NOMO-1 treated with dmso at 0.1 percent for 144 hours (cell line): ENCODE measurements at regions not wholly inside any gene's neighbourhood (a gene's known extent, or its start where the extent isn't known, plus 50 kb on each side); places are given as distances from the start of the nearest gene placed in this dataset.
"Not testable (repeated sequence)": the region's sequence is repeated elsewhere in the genome, so short reads cannot be mapped to it uniquely, and the experiment has no call there.

Experiments
- DNase-seq: peaks from one replicate; lab custom pipeline; 2025; ENCODE audit not compliant: unreplicated experiment; lab: John Stamatoyannopoulos, UW

DNA sequence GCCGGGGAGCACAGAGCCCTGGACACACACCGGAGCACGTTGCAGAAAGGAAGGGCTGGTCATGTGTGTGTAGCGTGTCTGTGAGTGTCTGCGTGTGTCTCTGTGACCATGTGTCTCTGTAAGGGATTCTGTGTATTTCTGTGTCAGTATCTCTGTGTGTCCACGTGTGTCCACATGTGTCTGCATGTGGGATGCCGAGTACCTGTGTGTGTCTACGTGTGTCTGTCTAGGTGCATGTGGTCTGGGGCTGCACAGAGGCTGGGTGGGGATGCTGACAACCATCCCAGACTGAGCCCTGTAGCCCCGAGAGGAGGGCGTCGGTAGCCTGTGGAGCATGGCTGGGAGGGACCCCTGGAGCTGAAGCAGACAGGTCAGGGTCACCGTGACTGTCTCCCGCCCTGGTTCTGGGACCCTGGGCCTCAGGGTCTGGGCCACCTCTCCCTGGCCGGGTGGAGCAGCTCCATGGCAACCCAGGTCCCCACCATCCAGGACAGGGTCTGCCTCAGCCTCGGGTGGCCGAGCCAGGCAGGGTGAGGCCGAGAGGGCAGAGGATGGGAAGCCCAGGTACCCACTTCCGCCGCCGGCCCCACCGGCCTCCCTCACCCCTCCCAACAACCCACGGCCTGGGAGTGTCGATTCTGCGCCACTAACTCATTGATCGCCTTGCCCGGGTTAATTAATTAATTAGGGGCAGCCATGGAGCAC, 122.7 kb downstream of the FAM53A start:
- DNase-seq: no peak

DNA sequence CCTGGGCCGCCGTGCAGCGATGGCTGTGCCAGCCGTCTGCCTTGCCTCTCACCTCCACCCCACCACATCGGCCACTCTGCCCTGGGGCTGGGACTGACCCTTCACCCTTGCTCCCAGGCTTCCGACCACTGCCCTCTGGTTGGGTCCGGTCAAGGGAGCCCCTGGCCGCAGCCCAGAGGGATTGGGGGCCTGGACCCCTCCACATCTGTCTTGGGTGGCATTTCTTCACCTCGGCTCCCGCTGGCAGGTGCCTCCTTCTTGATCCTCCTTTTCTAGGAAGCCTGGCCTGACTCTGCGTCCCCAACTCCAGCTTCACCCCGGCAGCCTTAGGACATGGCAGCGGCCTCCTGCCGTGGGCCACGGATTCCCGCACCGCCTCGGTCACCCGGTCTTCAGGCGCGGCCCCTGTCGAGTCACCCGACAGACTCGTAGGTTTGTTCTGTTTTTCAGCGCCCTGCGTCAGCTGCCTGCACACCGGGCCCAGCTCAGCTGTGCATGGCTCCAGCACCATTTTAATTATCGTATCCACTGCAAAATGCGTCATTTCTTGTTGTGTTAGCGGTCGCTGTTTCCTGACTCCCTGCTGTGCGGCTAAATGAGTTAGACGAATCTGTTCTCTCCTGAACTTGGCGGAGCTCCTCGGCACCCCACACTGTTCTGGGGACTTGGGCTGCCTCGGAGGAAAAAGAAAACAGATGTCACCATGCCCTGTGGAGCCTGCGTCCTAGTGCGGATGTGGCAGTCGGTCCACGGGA, 124.0 kb downstream of the FAM53A start:
- DNase-seq: no peak

DNA sequence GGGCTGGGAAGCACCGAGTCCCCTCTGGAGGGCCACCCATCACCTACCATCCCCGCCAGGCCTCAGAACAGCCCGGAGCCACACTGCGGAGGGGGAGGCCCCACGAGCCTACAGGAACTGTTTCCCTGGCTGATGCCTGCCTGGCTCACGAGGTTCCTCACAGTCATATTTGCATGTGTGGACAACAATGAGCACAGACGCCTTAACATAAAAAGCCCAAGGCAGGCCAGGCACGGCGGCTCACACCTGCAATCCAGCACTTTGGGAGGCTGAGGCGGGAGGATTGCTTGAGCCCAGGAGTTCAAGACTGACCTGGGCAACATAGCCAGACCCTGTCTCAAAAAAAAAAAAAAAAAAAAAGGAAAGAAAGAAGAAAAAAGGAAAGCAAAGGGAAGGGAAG, 125.9 kb downstream of the FAM53A start:
- DNase-seq: no peak

DNA sequence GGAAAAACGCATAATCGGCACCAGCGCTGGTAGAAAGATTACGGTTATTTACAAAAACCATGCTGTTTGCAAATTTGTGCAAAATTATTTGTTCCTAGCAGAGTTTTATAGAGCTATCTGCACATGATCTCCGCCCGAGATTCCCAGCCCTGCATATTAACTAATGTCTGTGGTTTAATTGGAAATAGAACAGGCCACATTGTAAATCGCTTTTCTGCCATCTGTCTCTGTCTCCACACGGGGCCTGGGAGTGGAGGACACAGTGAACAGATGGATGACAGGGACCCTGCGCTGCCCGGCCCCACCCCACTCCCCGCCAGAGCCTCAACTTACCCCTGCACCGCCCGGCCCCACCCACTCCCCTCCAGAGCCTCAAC, 126.9 kb downstream of the FAM53A start:
- DNase-seq: no peak

DNA sequence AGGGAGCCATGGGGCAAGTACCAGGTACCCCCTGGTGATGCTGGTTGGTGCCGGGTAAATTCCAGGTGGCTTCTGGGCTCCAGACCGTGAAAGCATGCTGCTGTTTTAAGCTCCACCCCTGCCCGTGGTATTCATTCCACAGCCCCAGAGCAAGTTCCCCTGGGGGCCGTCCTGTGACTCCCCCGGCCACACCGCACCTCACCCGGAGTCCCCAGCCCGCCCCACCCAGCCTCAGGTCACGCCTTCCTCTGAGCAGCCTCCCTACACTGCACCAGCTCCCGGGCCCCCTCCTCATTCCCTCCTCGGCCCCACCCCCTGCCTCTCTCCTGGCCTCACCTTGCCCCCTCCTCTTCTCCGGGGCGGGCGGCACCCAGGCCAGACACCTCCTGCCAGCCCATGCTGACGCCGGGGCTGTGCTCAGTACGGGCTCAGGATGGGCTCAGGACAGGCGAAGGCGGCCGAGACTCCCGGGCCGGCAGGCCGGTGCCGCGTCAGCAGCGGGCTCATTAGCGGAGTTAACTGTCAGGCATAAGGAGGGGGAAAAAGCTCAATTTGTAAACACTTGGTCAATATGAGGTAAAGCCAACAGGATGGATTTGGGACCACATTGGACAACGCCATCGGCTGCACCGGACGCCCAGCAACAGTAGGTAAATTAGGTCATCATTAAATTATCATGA, 127.4 kb downstream of the FAM53A start:
- DNase-seq: no peak

DNA sequence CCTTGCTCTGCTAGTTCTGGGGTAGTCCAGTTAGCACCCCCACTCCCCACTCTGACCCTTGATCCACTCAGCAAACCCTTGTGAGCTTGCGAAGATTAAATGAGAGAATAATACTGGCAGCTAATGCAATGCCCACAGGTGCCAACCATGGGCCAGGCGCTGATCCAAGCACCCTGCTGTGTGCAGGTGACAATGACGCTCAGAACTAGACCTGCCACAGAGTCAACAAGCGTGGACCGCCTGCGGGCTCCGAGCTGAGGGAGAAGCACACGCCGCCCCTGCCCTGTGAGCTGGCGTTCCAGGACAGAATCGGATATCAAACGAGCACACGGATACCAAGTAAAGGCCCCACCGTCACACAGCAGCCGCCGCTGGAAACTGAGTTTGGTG, 129.2 kb downstream of the FAM53A start:
- no peak for DNase-seq

DNA sequence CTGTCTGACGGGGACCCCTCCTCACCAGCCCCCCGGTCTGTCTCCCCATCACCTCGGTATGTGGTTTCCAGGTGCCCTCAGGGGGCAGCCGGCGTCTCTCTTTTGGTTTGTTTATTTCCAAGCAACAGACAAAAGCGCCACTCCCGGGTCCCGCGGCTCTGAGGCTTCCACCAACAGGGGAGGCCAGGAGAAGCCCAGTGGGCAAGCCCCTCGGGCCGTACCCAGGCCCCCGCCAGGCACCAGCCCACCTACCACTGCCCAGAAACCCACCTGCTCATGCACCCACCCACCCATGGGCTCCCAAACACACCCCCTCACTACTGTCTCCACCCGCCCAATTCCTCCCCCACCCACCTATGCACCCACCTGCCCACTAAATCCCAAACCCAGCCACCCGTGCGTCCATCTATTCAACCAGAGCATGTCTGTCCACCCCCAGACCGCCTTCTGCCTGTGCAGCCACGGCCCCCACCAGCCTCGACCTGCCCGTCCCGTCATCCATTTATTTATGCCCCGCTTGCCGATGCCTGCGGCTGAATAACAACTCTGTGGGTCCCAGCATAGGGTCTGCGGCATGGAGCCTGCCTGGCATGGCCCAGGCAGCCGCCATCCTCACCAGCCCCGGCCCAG, 129.8 kb downstream of the FAM53A start:
- DNase-seq: no peak

DNA sequence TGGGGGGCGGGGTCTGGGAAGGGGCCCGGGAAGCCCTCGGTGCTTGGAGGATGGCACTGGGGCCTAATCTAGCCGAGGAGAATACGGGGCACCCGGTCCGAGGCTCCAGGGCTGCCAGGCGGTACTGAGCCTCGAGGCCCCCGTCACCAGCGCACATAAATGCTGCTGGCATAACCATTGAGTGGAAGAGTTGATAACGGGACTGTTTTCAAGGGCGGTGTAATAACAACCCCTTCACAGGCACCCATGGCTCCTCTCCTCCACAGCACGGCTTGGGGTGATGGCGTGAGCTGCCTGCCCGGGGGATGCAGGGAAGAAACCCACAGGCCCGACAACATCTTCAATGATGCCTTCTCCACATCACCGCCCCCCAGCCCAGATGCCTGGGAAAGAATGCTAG, 130.7 kb downstream of the FAM53A start:
- DNase-seq: no peak

DNA sequence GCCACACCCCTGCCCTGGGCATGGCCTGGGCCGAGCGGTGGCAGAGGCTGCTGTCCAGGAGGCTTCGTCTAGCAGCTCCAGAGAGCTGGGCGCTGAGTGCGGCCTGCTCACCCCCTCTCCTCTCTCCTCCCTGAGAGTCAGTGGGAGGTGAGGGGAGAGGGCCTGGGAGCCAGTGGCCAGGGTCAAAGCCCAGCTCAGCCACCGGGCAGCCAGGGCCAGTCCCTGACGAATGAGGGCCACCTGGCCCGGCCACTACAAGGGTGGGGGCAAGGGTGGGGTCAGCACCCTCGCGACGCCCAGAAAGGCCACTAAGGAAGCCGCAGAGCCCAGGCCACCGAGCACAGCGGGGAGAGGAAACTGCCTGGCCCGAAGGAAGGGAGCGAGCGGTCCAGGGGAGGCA, 131.7 kb downstream of the FAM53A start:
- DNase-seq: no peak

DNA sequence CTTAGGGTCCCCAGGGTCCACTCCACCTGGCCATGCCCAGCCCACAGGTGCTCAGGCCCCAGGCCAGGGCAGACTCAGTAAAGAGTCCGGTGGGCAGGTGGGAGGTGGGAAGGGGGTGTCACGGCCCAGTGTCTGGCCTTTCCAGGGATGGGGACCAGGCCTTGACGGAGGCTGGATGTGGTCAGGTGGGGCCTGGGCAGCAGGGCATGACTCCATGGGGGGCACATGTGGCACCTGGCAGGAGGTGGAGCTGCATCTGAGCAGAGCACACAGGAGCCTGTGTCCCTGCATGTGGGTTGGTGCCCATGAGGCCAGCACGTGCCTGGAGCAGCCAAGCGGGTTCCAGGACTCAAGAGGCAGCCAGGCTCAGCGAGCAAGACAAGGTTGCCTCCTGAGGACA, 132.9 kb downstream of the FAM53A start:
- no peak for DNase-seq

DNA sequence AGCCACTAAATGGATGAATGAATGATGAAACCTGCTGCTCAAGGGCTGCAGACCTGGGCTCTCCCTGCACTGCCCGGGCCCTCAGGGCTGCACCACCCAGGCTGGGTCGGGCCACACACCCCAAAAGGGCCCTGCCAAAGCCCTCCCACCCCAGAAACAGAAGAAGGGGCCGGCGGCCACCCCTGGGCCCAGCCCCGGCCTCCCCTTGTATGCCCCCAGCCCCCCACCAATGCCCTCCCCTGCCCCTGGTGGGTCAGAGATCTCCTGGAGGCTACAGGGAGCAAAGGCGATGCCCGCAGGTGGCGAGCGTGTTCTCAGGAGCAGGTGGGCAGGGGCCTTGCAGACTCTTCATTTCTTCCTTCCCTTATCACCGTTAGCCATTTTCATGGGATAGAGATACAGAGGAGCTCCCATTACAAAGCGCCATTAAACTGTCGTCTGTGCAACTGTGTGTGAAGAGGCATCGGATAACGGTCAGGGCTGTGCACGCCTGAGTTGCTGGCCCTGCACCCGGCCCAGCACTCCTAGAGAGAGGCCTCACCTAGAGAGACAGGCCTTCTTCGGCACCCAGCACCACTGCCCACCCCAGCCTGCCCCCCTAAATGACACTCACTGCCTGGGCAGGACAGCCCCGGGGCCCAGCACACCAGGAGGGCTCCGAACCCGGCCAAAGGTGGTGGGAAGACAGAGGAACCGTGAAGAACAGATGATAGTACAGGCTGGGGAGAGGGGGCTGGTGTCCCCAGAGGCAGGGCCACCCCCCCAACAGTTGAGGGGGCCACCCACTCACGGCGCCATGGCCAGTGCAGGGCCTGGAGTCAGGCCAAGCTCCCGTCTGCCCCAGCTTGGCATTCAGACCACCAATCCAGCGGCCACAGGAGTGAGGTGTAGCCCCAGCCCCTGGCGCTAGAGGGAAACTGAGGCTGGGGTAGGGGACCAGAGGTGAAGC, 133.7 kb downstream of the FAM53A start:
- DNase-seq: no peak

DNA sequence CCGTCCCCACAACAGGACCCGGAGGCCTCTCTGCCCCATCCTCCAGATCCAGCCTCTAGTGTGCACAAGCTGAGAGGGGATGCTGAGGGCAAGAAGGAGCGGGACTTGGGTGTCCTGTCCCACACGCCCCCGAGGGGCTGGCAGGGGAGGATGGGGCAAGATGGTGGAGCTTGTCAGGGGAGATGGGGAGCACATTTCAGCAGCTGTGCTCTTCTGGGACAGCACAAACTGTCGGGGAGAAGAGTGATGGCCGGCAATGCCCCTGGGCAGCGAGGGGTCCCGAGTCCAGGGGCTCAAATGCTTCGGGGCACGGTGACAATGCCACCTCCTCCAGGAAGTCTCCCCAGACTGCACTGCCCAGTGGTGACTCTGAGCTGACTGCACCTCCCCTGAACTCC, 134.5 kb downstream of the FAM53A start:
- DNase-seq: no peak

DNA sequence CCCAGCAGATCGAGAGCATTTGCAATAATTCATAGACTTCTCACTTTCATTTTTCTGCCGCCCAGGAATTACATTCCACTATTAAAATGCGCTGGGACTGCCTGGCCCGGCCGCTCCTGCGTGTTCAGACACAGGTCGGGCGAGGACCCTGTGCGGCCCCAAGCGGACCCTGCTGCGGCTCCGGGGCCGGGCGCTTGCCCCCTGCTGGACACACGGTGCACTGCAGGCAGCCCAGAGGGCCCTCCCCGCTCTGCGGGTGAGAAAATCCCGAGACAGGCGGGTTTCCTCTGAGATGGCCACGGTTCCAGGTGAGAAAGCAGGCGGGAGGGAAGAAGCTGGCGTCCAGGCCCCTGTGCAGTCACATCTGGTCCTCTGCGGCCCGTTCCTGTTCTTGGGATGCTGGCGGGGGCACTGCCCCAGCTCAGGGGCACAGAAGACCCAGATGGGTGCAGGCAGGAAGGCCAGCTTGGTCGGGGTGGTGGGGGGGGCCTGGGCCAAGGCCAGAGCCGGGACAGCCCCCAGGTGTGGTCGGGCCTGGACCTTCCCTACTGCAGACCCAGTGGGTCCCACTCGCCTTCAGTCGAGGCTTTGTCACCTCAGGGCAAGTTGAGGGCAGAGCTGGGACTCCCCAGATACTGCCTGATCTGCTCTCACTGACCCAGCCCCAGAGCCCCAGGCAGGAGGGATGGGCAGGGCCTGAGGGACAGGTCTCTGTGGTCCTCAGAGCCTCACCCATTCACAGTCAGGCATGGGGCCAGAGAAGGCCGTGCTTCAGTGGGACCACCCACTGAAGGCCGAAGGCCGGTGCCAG, 135.1 kb downstream of the FAM53A start:
- not testable (repeated sequence) for DNase-seq

DNA sequence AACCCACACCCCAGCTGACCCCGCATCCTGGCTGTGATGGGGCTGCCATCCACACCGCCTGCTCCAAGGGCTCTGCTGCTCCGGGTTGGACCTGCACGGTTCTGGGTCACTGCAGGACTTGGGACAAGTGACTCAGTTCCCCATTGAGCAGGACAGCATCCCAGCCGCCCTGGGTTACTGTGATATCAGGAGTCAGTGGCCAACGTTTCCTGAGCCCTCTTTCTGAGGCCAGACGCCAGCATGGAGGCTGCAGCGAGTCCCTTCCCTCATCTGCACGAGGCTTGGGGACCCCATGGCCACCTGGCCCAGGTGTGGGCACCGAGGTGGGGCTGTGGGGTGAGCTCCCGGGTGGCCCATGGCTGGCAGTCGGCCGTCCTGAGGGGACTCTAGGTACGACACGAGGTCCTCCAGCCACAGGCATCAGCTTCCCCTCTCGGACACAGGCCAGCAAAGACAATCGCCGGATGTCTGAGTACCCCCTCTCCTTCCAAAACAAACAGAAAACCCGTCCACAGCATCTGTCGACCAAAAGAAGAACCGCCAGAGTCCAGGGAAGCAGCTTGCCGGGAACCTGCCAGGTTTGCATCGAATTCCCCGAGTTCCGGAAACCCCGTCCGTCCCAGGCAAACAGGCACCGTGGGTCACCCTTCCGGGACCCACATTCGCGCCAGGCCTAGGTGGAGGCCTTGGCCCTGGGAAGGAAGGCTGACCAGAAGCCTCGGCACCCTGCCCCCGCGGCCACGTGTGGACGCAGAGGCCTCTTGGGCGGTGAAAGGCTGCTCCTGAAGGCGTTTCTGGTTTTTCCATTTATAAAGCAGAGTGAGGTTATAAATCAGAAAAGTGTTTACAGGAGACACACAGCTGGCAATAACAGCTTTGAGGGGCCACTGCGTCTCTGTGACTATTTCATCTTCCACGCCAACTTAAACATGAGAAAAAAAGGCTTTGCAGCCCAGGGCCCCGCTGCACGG, 136.0 kb downstream of the FAM53A start:
- DNase-seq: no peak

DNA sequence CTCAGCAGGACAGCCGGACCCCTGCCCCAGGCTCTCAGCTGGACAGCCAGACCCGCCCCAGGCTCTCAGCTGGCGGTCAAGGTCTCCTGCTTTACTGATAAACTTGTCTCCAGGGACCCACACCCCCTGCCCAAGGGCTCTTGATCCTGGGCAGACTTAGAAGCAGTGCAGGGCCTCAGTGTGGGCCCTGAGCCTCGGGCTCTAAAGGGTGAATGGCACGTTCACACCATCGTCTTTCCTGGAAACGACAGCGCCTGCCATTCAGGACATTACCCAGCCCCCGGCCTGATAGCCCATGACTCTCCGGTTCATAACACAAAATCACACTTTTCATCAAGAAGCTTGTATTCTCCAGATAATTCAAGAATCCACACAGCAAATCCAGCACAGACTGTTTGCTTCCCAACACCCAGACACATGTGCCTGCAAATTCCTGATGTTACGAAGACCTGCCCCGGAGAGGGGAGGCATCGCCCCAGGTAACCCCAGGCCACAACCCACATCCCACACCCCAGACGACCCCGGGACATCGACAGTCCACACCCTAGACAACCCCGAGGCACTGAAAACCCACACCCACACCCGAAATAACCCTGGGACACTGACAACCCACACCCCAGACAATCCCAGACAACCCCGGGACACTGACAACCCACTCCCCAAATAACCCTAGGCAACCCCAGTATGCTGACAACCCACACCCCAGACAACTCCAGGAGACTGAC, 136.8 kb downstream of the FAM53A start:
- DNase-seq: no peak

DNA sequence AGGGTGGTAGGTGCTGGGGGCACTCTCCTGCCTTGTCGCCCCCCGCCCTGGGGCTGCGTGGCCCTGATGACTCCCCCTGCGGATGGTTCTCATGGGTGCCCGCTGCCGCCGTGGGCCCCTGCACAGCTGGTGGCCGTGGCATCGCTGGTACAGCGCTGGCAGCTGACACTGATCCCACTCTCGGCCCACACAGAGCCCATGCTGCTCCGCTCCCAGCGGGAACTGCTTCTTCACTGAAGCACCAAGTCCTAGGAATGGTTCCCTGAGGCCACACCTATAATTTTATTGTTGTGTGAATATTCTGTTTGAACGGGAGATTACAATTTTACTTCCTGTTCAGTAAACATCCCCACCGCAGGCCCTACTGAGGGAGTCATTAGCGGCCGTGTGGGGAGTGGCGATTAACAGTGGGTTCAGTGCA, 138.6 kb upstream of the NKX1-1 start:
- DNase-seq: no peak

DNA sequence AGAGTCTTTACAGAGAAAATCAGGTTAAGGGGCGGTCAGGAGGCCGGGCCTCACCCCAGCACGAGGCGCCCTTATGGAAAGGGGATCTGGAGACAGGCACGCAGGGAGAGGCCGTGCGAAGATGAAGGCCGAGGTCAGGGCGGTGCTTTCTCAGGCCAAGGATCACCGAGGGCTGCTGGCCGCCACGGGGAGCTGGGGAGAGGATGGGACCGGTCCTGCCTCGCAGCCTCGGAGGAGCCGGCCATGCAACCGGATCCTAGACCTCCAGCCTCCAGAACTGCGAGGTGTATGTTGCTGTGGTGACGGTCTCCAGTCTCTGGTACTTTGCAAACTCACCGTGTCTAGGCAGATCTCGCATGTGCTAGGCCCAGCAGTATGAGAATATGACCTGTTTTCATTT, 138.2 kb upstream of the NKX1-1 start:
- not testable (repeated sequence) for DNase-seq

DNA sequence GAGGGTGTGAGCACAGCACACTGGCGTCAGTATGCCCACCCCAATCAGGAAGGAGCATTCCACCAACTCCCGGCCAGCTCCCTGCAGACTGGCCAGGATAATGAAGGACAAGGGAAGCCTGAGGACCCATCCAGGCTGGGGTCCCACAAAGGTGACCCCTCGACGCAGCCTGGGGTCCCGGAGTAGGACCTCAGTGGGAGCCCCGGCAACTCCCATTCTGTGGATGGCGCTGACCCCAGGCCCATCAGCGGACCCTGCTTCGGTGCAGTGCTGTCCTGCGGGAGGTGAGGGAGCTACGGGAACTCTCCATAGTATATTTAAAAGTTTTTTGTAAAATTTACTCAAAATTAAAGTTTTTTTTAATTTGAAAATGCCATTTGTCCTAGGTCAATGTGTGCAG, 137.7 kb upstream of the NKX1-1 start:
- no peak for DNase-seq
